Stomach (tissue), 8 donors: ENCODE measurements at regions not wholly inside any gene's neighbourhood (a gene's known extent, or its start where the extent isn't known, plus 50 kb on each side); places are given as distances from the start of the nearest gene placed in this dataset.
"Not testable (repeated sequence)": the region's sequence is repeated elsewhere in the genome, so short reads cannot be mapped to it uniquely, and the experiment has no call there.

Experiments
- DNase-seq, 2 donors: peaks; one replicate each; pipeline versions ENCODE4 v3.0.0 to v3.0.0-alpha.2; 2013 to 2019
- H3K27ac ChIP-seq, 5 donors: fragments of 200-600 bp in 4 of 5; sonication (generic) in 4 of 5; one replicate each; pipeline ENCODE4 v1.5.1; 2013 to 2019; ENCODE audit warnings: mild to moderate bottlenecking in 1 of 5, moderate library complexity in 1 of 5
- H3K27me3 ChIP-seq, 3 donors: fragments of 200-600 bp; sonication (generic); one replicate each; pipeline ENCODE4 v1.5.1; 2017 to 2019; ENCODE audit warnings: mixed run types in 1 of 3
- H3K36me3 ChIP-seq, 4 donors: fragments of 200-600 bp; sonication (generic); 1 replicate in 3 of 4; 2 replicates in 1 of 4; pipeline ENCODE4 v1.5.1; 2016 to 2019
- H3K4me1 ChIP-seq, 4 donors: fragments of 200-600 bp; sonication (generic); one replicate each; pipeline ENCODE4 v1.5.1; 2016 to 2019
- H3K4me3 ChIP-seq, 4 donors: fragments of 200-600 bp; sonication (generic) in 3 of 4; one replicate each; pipeline ENCODE4 v1.5.1; 2016 to 2019; ENCODE audit warnings: mild to moderate bottlenecking in 1 of 4
- H3K9me3 ChIP-seq, 4 donors: fragments of 200-600 bp; sonication (generic); one replicate each; pipeline ENCODE4 v1.5.1; 2016 to 2019
- EP300 ChIP-seq: sonication (generic); formaldehyde crosslinking; IDR thresholded peaks from one replicate; pipeline ENCODE4 v1.6.1; 2017; ENCODE audit warnings: antibody characterized with exemption
- POLR2A ChIP-seq, 4 donors: fragments of 450-650 bp; IDR thresholded peaks; one replicate each; pipeline ENCODE4 v1.6.1; 2016; ENCODE audit warnings: antibody characterized with exemption in 4 of 4, control low read depth in 2 of 4, mild to moderate bottlenecking in 1 of 4, moderate library complexity in 1 of 4
- POLR2AphosphoS5 ChIP-seq, 3 donors: sonication (generic); formaldehyde crosslinking; IDR thresholded peaks; one replicate each; pipeline ENCODE4 v1.6.1; 2016; ENCODE audit warnings: antibody characterized with exemption in 3 of 3
- WGBS, 5 donors: extraction: QIAGEN DNeasy Blood & Tissue Kit in 3 of 5; methylation state at CpG; one replicate each; pipeline versions ENCODE4 v1.1.5 to v1.1.7; 2013 to 2018; 5-methylcytosine and 5-hydroxymethylcytosine counted together
- intact Hi-C: fragments of 100-400 bp; cut with DNase I; formaldehyde crosslinking; loops from one replicate; pipeline ENCODE4 v1.15.1; 2023; ENCODE audit warnings: low total_unique reads
- TF ChIP-seq, protein P1 (sequence below), 7 experiments: fragments of 450-650 bp in 4 of 7; fragments of 200-600 bp in 3 of 7; sonication (generic) in 3 of 7; IDR thresholded peaks; one replicate each; pipeline ENCODE4 v1.5.1; 2016 to 2019; ENCODE audit warnings: antibody characterized with exemption in 7 of 7, control low read depth in 2 of 7, mild to moderate bottlenecking in 1 of 7
- donor health status: healthy with polysubstance abuse.
- donor health status: Bipolar disorder and iron deficiency.
- donor health status: healthy.

DNA sequence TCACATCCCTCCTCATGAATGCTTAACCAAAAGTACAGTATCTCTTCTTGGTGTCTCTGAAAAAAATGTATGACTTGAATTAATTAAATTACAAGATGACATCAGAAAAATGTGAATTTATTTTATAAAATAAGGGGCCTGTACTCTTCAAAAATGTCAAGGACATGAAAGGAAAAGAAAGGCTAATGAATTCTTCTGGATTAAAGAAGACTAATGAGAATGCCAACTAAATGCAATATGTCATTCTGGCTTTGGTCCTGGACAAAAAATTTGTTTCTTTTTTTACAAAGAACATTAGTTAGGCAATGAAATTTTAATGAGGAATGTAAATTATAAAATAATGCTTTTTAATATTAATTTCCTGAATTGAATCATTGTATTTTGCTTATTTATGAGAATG, 1125.7 kb downstream of the DNAJB9 start:
- no peak for TF ChIP-seq POLR2AphosphoS5 (IDR thresholded peaks at IDR 0.05)
- Histone ChIP-seq H3K27ac (no peak overlapping the region), H3K27me3 (no peaks in the 10 kb centered on the region), H3K36me3 (no peaks in the 10 kb centered on the region), H3K4me1 (no peaks in the 10 kb centered on the region), H3K9me3 (peaks cover 0 to 10% (median 7%) of the 10 kb centered on the region in 4 donors), H3K4me3 (no peak overlapping the region)
- intact Hi-C loops = no loop called here
- DNase-seq = no peak

DNA sequence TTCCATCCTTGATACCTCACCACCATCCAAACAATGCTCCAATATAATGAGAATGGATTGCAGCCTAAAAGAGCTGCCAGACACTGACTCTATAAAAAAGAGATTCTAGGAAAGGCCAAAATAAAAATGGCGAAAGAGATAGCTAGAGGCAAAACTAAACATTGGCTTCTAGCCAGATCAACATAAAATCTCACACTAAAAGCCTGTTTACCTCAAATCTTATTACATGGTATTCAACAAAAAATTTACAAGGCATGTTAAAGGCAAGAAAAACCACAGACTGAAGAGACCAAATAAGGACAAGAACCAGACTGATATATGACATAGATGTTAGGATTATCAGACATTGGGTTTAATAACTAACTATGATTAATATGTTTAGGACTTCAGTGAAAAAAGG, 1127.0 kb downstream of the DNAJB9 start:
- TF ChIP-seq EP300 (no peak), POLR2A (IDR thresholded peaks at IDR 0.05) (no peak), POLR2AphosphoS5 (IDR thresholded peaks at IDR 0.05) (no peak)
- TF ChIP-seq, protein P1, sequence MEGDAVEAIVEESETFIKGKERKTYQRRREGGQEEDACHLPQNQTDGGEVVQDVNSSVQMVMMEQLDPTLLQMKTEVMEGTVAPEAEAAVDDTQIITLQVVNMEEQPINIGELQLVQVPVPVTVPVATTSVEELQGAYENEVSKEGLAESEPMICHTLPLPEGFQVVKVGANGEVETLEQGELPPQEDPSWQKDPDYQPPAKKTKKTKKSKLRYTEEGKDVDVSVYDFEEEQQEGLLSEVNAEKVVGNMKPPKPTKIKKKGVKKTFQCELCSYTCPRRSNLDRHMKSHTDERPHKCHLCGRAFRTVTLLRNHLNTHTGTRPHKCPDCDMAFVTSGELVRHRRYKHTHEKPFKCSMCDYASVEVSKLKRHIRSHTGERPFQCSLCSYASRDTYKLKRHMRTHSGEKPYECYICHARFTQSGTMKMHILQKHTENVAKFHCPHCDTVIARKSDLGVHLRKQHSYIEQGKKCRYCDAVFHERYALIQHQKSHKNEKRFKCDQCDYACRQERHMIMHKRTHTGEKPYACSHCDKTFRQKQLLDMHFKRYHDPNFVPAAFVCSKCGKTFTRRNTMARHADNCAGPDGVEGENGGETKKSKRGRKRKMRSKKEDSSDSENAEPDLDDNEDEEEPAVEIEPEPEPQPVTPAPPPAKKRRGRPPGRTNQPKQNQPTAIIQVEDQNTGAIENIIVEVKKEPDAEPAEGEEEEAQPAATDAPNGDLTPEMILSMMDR (IDR thresholded peaks at IDR 0.05) = no peak
- WGBS, 5 donors = 73 to 91% (median 78%) methylated on average over 1 of the region's 1 CpG
- peaks cover 0 to 10% (median 7%) of the 10 kb centered on the region in 4 donors for H3K9me3 ChIP-seq

DNA sequence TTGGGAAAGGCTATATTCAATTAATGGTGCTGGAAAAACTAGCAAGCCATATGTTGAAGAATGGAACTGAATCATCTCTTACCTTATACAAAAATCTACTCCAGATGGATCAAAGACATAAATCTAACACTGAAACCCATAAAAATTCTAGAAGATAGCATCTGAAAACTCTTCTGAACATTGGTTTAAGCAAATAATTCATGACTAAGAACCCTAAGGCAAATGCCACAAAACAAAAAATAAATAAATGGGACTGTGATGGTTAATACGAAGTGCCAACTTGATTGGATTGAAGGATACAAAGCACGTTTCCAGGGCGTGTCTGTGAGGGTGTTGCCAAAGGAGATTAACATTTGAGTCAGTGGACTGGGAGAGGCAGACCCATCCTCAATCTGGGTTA, 1130.0 kb downstream of the DNAJB9 start:
- H3K4me3 ChIP-seq = no peak overlapping the region
- intact Hi-C loops = no loop called here
- 73 to 86% (median 84%) methylated on average over 3 of the region's 3 CpGs for WGBS, 5 donors
- TF ChIP-seq EP300 = no peak
- no peak for TF ChIP-seq POLR2A (IDR thresholded peaks at IDR 0.05)
- TF ChIP-seq POLR2AphosphoS5 (IDR thresholded peaks at IDR 0.05) = no peak
- TF ChIP-seq, protein P1 (IDR thresholded peaks at IDR 0.05) = no peak
- H3K27ac ChIP-seq = no peak overlapping the region
- no peaks in the 10 kb centered on the region for H3K36me3 ChIP-seq
- no peaks in the 10 kb centered on the region for H3K4me1 ChIP-seq
- no peaks in the 10 kb centered on the region for H3K9me3 ChIP-seq
- no peak for DNase-seq
- H3K27me3 ChIP-seq = no peaks in the 10 kb centered on the region

More for the DNA sequence above, 1127.0 kb downstream of the DNAJB9 start:
- H3K27ac ChIP-seq = no peak overlapping the region
- DNase-seq = no peak
- no peaks in the 10 kb centered on the region for H3K4me1 ChIP-seq
- H3K4me3 ChIP-seq = no peak overlapping the region
- H3K36me3 ChIP-seq = no peaks in the 10 kb centered on the region
- H3K27me3 ChIP-seq = no peaks in the 10 kb centered on the region
- intact Hi-C loops = no loop called here

DNA sequence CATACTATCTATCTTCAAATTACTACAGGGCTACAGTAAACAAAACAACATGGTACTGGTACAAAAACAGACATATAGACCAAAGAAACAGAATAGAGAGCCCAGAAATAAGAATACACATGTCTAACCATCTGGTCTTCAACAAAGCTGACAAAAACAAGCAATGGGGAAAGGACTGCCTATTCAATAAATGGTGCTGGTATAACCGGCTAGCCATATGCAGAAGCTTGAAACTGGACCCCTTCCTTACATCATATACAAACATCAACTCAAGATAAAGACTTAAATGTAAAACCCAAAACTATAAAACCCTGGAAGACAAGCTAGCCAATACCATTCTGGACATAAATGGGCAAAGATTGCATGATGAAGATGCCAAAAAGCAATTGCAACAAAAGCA, 1143.7 kb downstream of the DNAJB9 start:
- no peaks in the 10 kb centered on the region for H3K9me3 ChIP-seq
- no peak overlapping the region for H3K4me3 ChIP-seq
- intact Hi-C loops = no loop called here
- TF ChIP-seq, protein P1 (IDR thresholded peaks at IDR 0.05) = no peak
- TF ChIP-seq EP300 (no peak), POLR2AphosphoS5 (IDR thresholded peaks at IDR 0.05) (no peak), POLR2A (IDR thresholded peaks at IDR 0.05) (no peak)
- 56 to 87% (median 67%) methylated on average over 1 of the region's 1 CpG for WGBS, 5 donors
- H3K27me3 ChIP-seq = no peaks in the 10 kb centered on the region
- no peaks in the 10 kb centered on the region for H3K36me3 ChIP-seq
- no peak for DNase-seq
- no peaks in the 10 kb centered on the region for H3K4me1 ChIP-seq
- H3K27ac ChIP-seq = no peak overlapping the region

DNA sequence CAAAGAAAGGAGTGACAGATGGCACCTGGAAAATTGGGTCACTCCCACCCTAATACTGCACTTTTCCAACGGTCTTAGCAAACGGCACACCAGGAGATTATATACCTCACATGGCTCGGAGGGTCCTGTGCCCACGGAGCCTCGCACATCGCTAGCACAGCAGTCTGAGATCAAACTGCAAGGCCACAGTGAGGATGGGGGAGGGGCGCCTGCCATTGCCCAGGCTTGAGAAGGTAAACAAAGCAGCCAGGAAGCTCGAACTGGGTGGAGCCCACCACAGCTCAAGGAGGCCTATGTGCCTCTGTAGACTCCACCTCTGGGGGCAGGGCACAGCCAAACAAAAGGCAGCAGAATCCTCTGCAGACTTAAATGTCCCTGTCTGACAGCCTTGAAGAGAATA, 1149.7 kb downstream of the DNAJB9 start:
- intact Hi-C loops, H3K4me3 ChIP-seq, DNase-seq, H3K36me3 ChIP-seq, H3K4me1 ChIP-seq, H3K27me3 ChIP-seq, H3K9me3 ChIP-seq, H3K27ac ChIP-seq: not testable (repeated sequence)
- 75 to 86% (median 83%) methylated on average over 8 of the region's 8 CpGs for WGBS, 5 donors

DNA sequence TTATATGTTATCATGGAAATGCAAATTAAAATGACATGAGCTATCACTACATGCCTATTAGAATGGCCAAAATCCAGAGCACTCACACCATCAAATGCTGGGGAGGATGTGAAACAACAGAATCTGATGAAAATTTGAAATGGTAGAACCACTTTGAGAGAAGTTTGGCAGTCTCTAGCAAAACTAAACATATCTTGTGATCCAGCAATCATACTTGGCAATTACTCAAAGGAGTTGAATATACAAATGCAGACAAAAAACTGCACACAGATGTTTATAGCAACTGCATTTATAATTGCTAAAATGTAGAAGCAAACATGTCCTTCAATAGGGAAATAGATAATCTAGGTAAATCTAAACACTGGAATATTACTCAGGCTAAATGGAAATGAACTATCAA, 1164.9 kb downstream of the DNAJB9 start:
- Histone ChIP-seq H3K27ac (no peak overlapping the region), H3K9me3 (no peaks in the 10 kb centered on the region), H3K36me3 (no peaks in the 10 kb centered on the region), H3K4me3 (no peak overlapping the region), H3K27me3 (no peaks in the 10 kb centered on the region), H3K4me1 (no peaks in the 10 kb centered on the region)
- TF ChIP-seq POLR2A (IDR thresholded peaks at IDR 0.05) (no peak), POLR2AphosphoS5 (IDR thresholded peaks at IDR 0.05) (no peak), EP300 (no peak)
- TF ChIP-seq, protein P1 (IDR thresholded peaks at IDR 0.05) = no peak
- intact Hi-C loops = no loop called here
- no peak for DNase-seq
